CD14-positive monocyte (primary cell): ENCODE measurements at regions not wholly inside any gene's neighbourhood (a gene's known extent, or its start where the extent isn't known, plus 50 kb on each side); places are given as distances from the start of the nearest gene placed in this dataset.
"Not testable (repeated sequence)": the region's sequence is repeated elsewhere in the genome, so short reads cannot be mapped to it uniquely, and the experiment has no call there.

Experiments
- DNase-seq, 3 donors: peaks; one replicate each; pipeline ENCODE4 v3.0.0-alpha.2; 2011 to 2022
- H2AFZ ChIP-seq: 2 replicates; pipeline ENCODE4 v1.6.0; 2012; ENCODE audit warnings: mild to moderate bottlenecking, low read depth, low read length, inconsistent platforms; ENCODE audit not compliant: insufficient read depth, poor library complexity, severe bottlenecking
- H3K27ac ChIP-seq, 2 donors: 1 replicate in 1 of 2; 2 replicates in 1 of 2; pipeline ENCODE4 v1.5.1; 2012 to 2013; ENCODE audit warnings: low read length in 2 of 2, control low read depth in 1 of 2, inconsistent platforms in 1 of 2, low read depth in 1 of 2, mild to moderate bottlenecking in 1 of 2
- H3K27me3 ChIP-seq, 2 donors: one replicate each; pipeline versions ENCODE4 v1.6.0 to v1.6.1; 2011 to 2013; ENCODE audit warnings: low read length in 2 of 2; ENCODE audit not compliant: control insufficient read depth in 2 of 2, insufficient read depth in 2 of 2
- H3K36me3 ChIP-seq, 2 donors: replicated peaks in 1 of 2; 1 replicate in 1 of 2; 2 replicates in 1 of 2; pipeline versions ENCODE4 v1.5.1 to v1.6.1; 2012 to 2013; ENCODE audit warnings: low read length in 2 of 2, control low read depth in 1 of 2, inconsistent platforms in 1 of 2, mild to moderate bottlenecking in 1 of 2; ENCODE audit not compliant: insufficient read depth in 2 of 2, control insufficient read depth in 1 of 2
- H3K4me1 ChIP-seq, 2 donors: 1 replicate in 1 of 2; 2 replicates in 1 of 2; pipeline versions ENCODE4 v1.5.1 to v1.6.1; 2012 to 2013; ENCODE audit warnings: low read length in 2 of 2, control low read depth in 1 of 2, inconsistent platforms in 1 of 2, mild to moderate bottlenecking in 1 of 2, moderate library complexity in 1 of 2; ENCODE audit not compliant: insufficient read depth in 2 of 2, control insufficient read depth in 1 of 2
- H3K4me2 ChIP-seq: replicated peaks from 2 replicates; pipeline ENCODE3; 2012; ENCODE audit warnings: low read length, moderate library complexity, mild to moderate bottlenecking; ENCODE audit not compliant: poor library complexity, severe bottlenecking; ENCODE audit errors: extremely low read depth
- H3K4me3 ChIP-seq, 3 experiments: fragments of 200-600 bp in 1 of 3; sonication (generic) in 1 of 3; replicated peaks in 1 of 3; 1 replicate in 2 of 3; 2 replicates in 1 of 3; pipeline ENCODE4 v1.5.1; 2011 to 2013; ENCODE audit warnings: low read length in 3 of 3, mild to moderate bottlenecking in 3 of 3, control low read depth in 2 of 3, low read depth in 2 of 3, inconsistent platforms in 1 of 3, moderate library complexity in 1 of 3
- H3K79me2 ChIP-seq: 2 replicates; pipeline ENCODE4 v1.6.0; 2012; ENCODE audit warnings: mild to moderate bottlenecking, control low read depth, inconsistent platforms, low read length, moderate library complexity; ENCODE audit not compliant: insufficient read depth
- H3K9ac ChIP-seq: 2 replicates; pipeline ENCODE4 v1.6.0; 2017; ENCODE audit warnings: low read length, mild to moderate bottlenecking; ENCODE audit not compliant: insufficient read depth, poor library complexity, severe bottlenecking
- H3K9me3 ChIP-seq, 2 donors: replicated peaks in 1 of 2; 1 replicate in 1 of 2; 2 replicates in 1 of 2; pipeline versions ENCODE4 v1.5.1 to v1.6.1; 2012 to 2013; ENCODE audit warnings: low read length in 2 of 2, control low read depth in 1 of 2; ENCODE audit not compliant: control insufficient read depth in 1 of 2, insufficient read depth in 1 of 2
- H4K20me1 ChIP-seq: 2 replicates; pipeline ENCODE4 v1.6.0; 2012; ENCODE audit warnings: mild to moderate bottlenecking, low read length, control low read depth, moderate library complexity; ENCODE audit not compliant: insufficient read depth
- H3K27ac Mint-ChIP-seq, 7 donors: one replicate each; pipeline ENCODE4 v1.8.0; 2020; ENCODE audit warnings: mild to moderate bottlenecking in 7 of 7, mixed read lengths in 7 of 7, moderate library complexity in 6 of 7, inconsistent platforms in 2 of 7
- H3K27me3 Mint-ChIP-seq, 3 donors: one replicate each; pipeline ENCODE4 v1.8.0; 2021 to 2022; ENCODE audit warnings: low read depth in 3 of 3, mild to moderate bottlenecking in 3 of 3, mixed read lengths in 3 of 3, moderate library complexity in 3 of 3, inconsistent platforms in 1 of 3
- H3K36me3 Mint-ChIP-seq, 2 donors: one replicate each; pipeline ENCODE4 v1.8.0; 2020; ENCODE audit warnings: mixed read lengths in 2 of 2, inconsistent platforms in 1 of 2, mild to moderate bottlenecking in 1 of 2
- H3K4me1 Mint-ChIP-seq: one replicate; pipeline ENCODE4 v1.8.0; 2020; ENCODE audit warnings: mild to moderate bottlenecking, mixed read lengths
- H3K4me3 Mint-ChIP-seq, 2 donors: one replicate each; pipeline ENCODE4 v1.8.0; 2020; ENCODE audit warnings: mild to moderate bottlenecking in 2 of 2, mixed read lengths in 2 of 2, moderate library complexity in 1 of 2
- H3K9me3 Mint-ChIP-seq, 7 donors: one replicate each; pipeline ENCODE4 v1.8.0; 2020 to 2022; ENCODE audit warnings: mixed read lengths in 7 of 7, mild to moderate bottlenecking in 6 of 7, moderate library complexity in 6 of 7, inconsistent platforms in 2 of 7
- CTCF ChIP-seq: fragments of 200-600 bp; IDR thresholded peaks from one replicate; pipeline ENCODE4 v1.8.0; 2022; ENCODE audit warnings: antibody characterized with exemption, mild to moderate bottlenecking
- WGBS: methylation state at CpG from one replicate; pipeline ENCODE4 v1.1.5; 2013; ENCODE audit warnings: missing lambda C conversion rate; ENCODE audit not compliant: insufficient coverage; 5-methylcytosine and 5-hydroxymethylcytosine counted together
- intact Hi-C, 2 donors: fragments of 100-400 bp; cut with micrococcal nuclease; formaldehyde crosslinking; loops; one replicate each; pipeline versions ENCODE4 v1.15.0 to v1.15.1; 2023

GRCh38 chr21:6374232-6374631, 4147.2 kb upstream of the TPTE start:
- peak overlapping the region in 1 of 7 donors; percentile 28 for H3K27ac Mint-ChIP-seq

GRCh38 chr21:6374926-6375325, 4146.5 kb upstream of the TPTE start:
- intact Hi-C loops, H3K27ac ChIP-seq, H3K4me1 Mint-ChIP-seq, H3K9me3 Mint-ChIP-seq, H3K4me3 ChIP-seq, H3K36me3 ChIP-seq, H3K4me1 ChIP-seq, H3K9me3 ChIP-seq, H3K27me3 ChIP-seq, H3K79me2 ChIP-seq, H2AFZ ChIP-seq, H3K36me3 Mint-ChIP-seq, H3K9ac ChIP-seq, H3K4me3 Mint-ChIP-seq, H4K20me1 ChIP-seq, H3K4me2 ChIP-seq, H3K27ac Mint-ChIP-seq, H3K27me3 Mint-ChIP-seq: not testable (repeated sequence)
- peak in 2 of 3 donors; percentile 0 to 7 for DNase-seq
- 83% methylated on average over 3 of the region's 4 CpGs for WGBS

More at GRCh38 chr21:6374232-6374631, 4147.2 kb upstream of the TPTE start:
- peak; percentile 40 for TF ChIP-seq CTCF
- H4K20me1 ChIP-seq, H2AFZ ChIP-seq, H3K27me3 ChIP-seq, H3K4me1 ChIP-seq, H3K4me3 ChIP-seq, H3K9me3 Mint-ChIP-seq, H3K36me3 ChIP-seq, H3K4me1 Mint-ChIP-seq, H3K4me2 ChIP-seq, H3K79me2 ChIP-seq, H3K27me3 Mint-ChIP-seq, H3K9me3 ChIP-seq, H3K36me3 Mint-ChIP-seq, H3K4me3 Mint-ChIP-seq, H3K9ac ChIP-seq, intact Hi-C loops, H3K27ac ChIP-seq: not testable (repeated sequence)
- 34% methylated on average over 3 of the region's 12 CpGs for WGBS
- DNase-seq, result peak in 2 of 3 donors; percentile 0 to 5

GRCh38 chr21:6375776-6376175, 4145.6 kb upstream of the TPTE start:
- H4K20me1 ChIP-seq, H3K27ac Mint-ChIP-seq, H3K4me3 ChIP-seq, H3K27ac ChIP-seq, H3K27me3 Mint-ChIP-seq, H3K4me1 ChIP-seq, H3K79me2 ChIP-seq, H3K27me3 ChIP-seq, H2AFZ ChIP-seq, H3K9me3 Mint-ChIP-seq, H3K9ac ChIP-seq, H3K36me3 Mint-ChIP-seq, H3K4me3 Mint-ChIP-seq, H3K9me3 ChIP-seq, intact Hi-C loops, H3K4me1 Mint-ChIP-seq, H3K4me2 ChIP-seq, DNase-seq, H3K36me3 ChIP-seq: not testable (repeated sequence)
- WGBS, result no CpG with 5 or more reads among the region's 5 CpGs

GRCh38 chr21:6376321-6377070, 4144.9 kb upstream of the TPTE start:
- H3K27ac Mint-ChIP-seq, result not testable (repeated sequence)

More at GRCh38 chr21:6376321-6377070, 4144.9 kb upstream of the TPTE start:
- H3K27me3 ChIP-seq, H3K27me3 Mint-ChIP-seq, H3K4me1 ChIP-seq, H3K4me2 ChIP-seq, H3K9ac ChIP-seq, H3K4me3 ChIP-seq, H3K9me3 Mint-ChIP-seq, H3K27ac ChIP-seq, intact Hi-C loops, H3K36me3 ChIP-seq, H3K4me1 Mint-ChIP-seq, H2AFZ ChIP-seq, H3K4me3 Mint-ChIP-seq, DNase-seq, H3K79me2 ChIP-seq, H3K9me3 ChIP-seq, H4K20me1 ChIP-seq, H3K36me3 Mint-ChIP-seq: not testable (repeated sequence)
- WGBS, result 90% methylated on average over 2 of the region's 9 CpGs
